KMS-11 (cell line): ENCODE measurements at regions not wholly inside any gene's neighbourhood (a gene's known extent, or its start where the extent isn't known, plus 50 kb on each side); places are given as distances from the start of the nearest gene placed in this dataset.

Source experiments
- H2AFZ ChIP-seq: fragments of 200-600 bp; sonication (generic); 2 replicates; pipeline ENCODE4 v1.6.1; 2016; ENCODE audit warnings: antibody characterized with exemption, mixed run types, low read depth
- H3K27ac ChIP-seq: fragments of 200-600 bp; sonication (generic); 2 replicates; pipeline ENCODE4 v1.6.1; 2016; ENCODE audit warnings: mild to moderate bottlenecking, mixed run types
- H3K27me3 ChIP-seq: fragments of 200-600 bp; sonication (generic); 2 replicates; pipeline ENCODE4 v1.6.1; 2017; ENCODE audit warnings: mild to moderate bottlenecking, low read depth, mixed run types, moderate library complexity; ENCODE audit not compliant: insufficient read depth
- H3K36me3 ChIP-seq: fragments of 200-600 bp; sonication (generic); 2 replicates; pipeline ENCODE4 v1.6.1; 2017; ENCODE audit warnings: mild to moderate bottlenecking, mixed run types; ENCODE audit not compliant: insufficient read depth
- H3K4me1 ChIP-seq: fragments of 200-600 bp; sonication (generic); 2 replicates; pipeline ENCODE4 v1.6.1; 2016; ENCODE audit warnings: mild to moderate bottlenecking, low read depth, mixed run types; ENCODE audit not compliant: poor library complexity, severe bottlenecking
- H3K4me2 ChIP-seq: fragments of 200-600 bp; sonication (generic); 2 replicates; pipeline ENCODE4 v1.7.0; 2016; ENCODE audit warnings: mild to moderate bottlenecking, mixed run types
- H3K4me3 ChIP-seq: fragments of 200-600 bp; sonication (generic); IDR thresholded peaks from 2 replicates; pipeline ENCODE4 v1.6.1; 2017; ENCODE audit warnings: low read depth, low read length, mixed read lengths; ENCODE audit not compliant: insufficient read depth
- H3K79me2 ChIP-seq: fragments of 200-600 bp; sonication (generic); 2 replicates; pipeline ENCODE4 v1.6.1; 2016; ENCODE audit warnings: low read depth, mixed run types; ENCODE audit not compliant: insufficient read depth
- H3K9ac ChIP-seq: fragments of 200-600 bp; sonication (generic); 2 replicates; pipeline ENCODE4 v1.6.1; 2016; ENCODE audit warnings: mild to moderate bottlenecking, mixed run types
- H4K20me1 ChIP-seq: fragments of 200-600 bp; sonication (generic); 2 replicates; pipeline ENCODE4 v1.6.1; 2016; ENCODE audit warnings: mild to moderate bottlenecking, mixed run types; ENCODE audit not compliant: insufficient read depth
- CTCF ChIP-seq: fragments of 200-600 bp; sonication (generic); conservative IDR thresholded peaks from 2 replicates; pipeline ENCODE4 v1.6.1; 2017; ENCODE audit warnings: low read depth, mild to moderate bottlenecking, antibody characterized with exemption, low read length, moderate library complexity, mixed read lengths

- H3K36me3 ChIP-seq, result no peaks in the 10 kb centered on the region
- no peak for TF ChIP-seq CTCF
- H4K20me1 ChIP-seq, result no peaks in the 10 kb centered on the region
- no peak overlapping the region for H3K4me3 ChIP-seq
- H3K79me2 ChIP-seq, result no peaks in the 10 kb centered on the region
- H3K9ac ChIP-seq, result no peak overlapping the region
- no peaks in the 10 kb centered on the region for H3K4me1 ChIP-seq
- no peak overlapping the region for H3K27ac ChIP-seq
- H3K4me2 ChIP-seq, result no peak overlapping the region
- no peak overlapping the region for H2AFZ ChIP-seq
- no peaks in the 10 kb centered on the region for H3K27me3 ChIP-seq
These were observed 117.8 kb downstream of the WNT5A start for GRCh38 chr3:55369141-55369847.

GRCh38 chr3:55368366-55368765 lies 118.7 kb downstream of the WNT5A start:
- H4K20me1 ChIP-seq, result no peaks in the 10 kb centered on the region
- H3K36me3 ChIP-seq, result no peaks in the 10 kb centered on the region
- no peaks in the 10 kb centered on the region for H3K27me3 ChIP-seq
- no peak overlapping the region for H3K27ac ChIP-seq
- H3K79me2 ChIP-seq, result no peaks in the 10 kb centered on the region
- TF ChIP-seq CTCF, result no peak
- no peak overlapping the region for H2AFZ ChIP-seq
- no peak overlapping the region for H3K9ac ChIP-seq
- H3K4me3 ChIP-seq, result no peak overlapping the region
- no peak overlapping the region for H3K4me2 ChIP-seq
- H3K4me1 ChIP-seq, result no peaks in the 10 kb centered on the region

DNA sequence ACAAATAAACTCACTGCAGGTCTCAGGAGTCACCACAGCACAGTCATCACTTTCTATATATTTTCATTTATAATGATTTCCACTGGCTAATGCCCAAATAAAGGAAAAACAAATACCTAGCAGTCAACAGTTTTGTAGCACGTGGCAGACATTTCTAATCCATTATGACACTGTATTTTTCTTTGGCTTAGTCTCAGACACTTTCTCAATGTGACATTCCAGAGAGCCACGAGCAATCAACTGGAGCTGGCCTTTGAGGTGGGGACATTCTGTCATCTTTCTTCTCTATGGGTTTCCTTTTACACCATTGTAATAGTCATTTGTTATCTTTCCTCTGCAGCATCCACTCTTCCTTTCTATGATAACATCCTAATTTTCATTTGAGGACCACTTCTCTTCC lies 119.7 kb downstream of the WNT5A start:
- no peaks in the 10 kb centered on the region for H3K79me2 ChIP-seq
- H3K36me3 ChIP-seq, result no peaks in the 10 kb centered on the region
- no peak overlapping the region for H3K27ac ChIP-seq
- no peak overlapping the region for H3K4me3 ChIP-seq
- no peaks in the 10 kb centered on the region for H4K20me1 ChIP-seq
- H3K27me3 ChIP-seq, result no peaks in the 10 kb centered on the region
- H3K9ac ChIP-seq, result no peak overlapping the region
- H3K4me1 ChIP-seq, result no peaks in the 10 kb centered on the region
- no peak for TF ChIP-seq CTCF
- H3K4me2 ChIP-seq, result no peak overlapping the region
- no peak overlapping the region for H2AFZ ChIP-seq

DNA sequence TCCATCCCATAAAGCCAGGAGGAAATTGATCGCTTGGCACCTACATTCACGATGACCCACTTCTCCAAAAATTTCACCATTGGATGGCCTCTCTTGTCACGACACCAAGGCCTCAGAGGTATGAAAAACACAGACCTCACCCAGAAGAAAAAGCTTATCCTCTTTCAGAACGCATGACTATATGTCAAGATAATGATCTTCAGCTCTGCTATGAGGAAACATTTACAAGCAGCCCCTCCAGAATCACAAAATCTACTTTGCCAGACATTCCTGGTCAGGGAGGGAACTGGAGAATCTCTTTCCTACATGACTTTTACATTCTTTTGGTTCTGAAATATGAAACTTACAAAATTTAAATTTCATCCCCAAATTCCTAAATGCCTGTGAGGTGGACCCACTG lies 122.7 kb downstream of the WNT5A start:
- TF ChIP-seq CTCF, result no peak
- Histone ChIP-seq H3K27me3 (no peaks in the 10 kb centered on the region), H3K27ac (no peak overlapping the region), H3K4me1 (no peaks in the 10 kb centered on the region), H3K36me3 (no peaks in the 10 kb centered on the region), H3K4me3 (no peak overlapping the region), H3K79me2 (no peaks in the 10 kb centered on the region), H3K4me2 (no peak overlapping the region), H4K20me1 (no peaks in the 10 kb centered on the region), H2AFZ (no peak overlapping the region), H3K9ac (no peak overlapping the region)
